HCT116 (cell line): ENCODE measurements at regions not wholly inside any gene's neighbourhood (a gene's known extent, or its start where the extent isn't known, plus 50 kb on each side); places are given as distances from the start of the nearest gene placed in this dataset.

ENCODE experiments used
- ATAC-seq: fragments of 200-7000 bp; cut with Tn5 transposase; 2 replicates; pipeline ENCODE4 v1.9.1; 2020; ENCODE audit warnings: mild to moderate bottlenecking, moderate library complexity
- BruUV-seq: library from RNA; stranded (reverse); fragments of 400-500 nt; replicated peaks from 2 replicates; lab custom pipeline; 2021; lab: Mats Ljungman, UMichigan
- CTCF ChIA-PET: fragments of 300-600 bp; sonication (Branson Sonifier 250); formaldehyde crosslinking; loops from one replicate; lab custom pipeline; 2021; ENCODE audit warnings: antibody characterized with exemption; lab: Charles Lee
- POLR2A ChIA-PET: fragments of 300-600, 350-600 bp; sonication (Branson Sonifier 250); formaldehyde crosslinking; loops from one replicate; lab custom pipeline; 2021; ENCODE audit warnings: antibody characterized with exemption; lab: Charles Lee
- RAD21 ChIA-PET, 2 experiments: fragments of 300-600 bp; sonication (Branson Sonifier 250); formaldehyde crosslinking; loops; one replicate each; lab custom pipeline; 2023; ENCODE audit warnings: low total read pairs in 2 of 2; ENCODE audit not compliant: uncharacterized antibody in 2 of 2, unreplicated experiment in 2 of 2, low non-redundant PET in 1 of 2; lab: Charles Lee
- DNase-seq: peaks from one replicate; pipeline ENCODE4 v3.0.0-alpha.2; 2010; ENCODE audit warnings: low read depth, low spot score
- H2AFZ ChIP-seq: fragments of 200-600 bp; shearing (Covaris generic), sonication (generic); 2 replicates; pipeline ENCODE4 v1.6.1; 2017; ENCODE audit warnings: low read depth, mixed run types, mixed read lengths, antibody characterized with exemption, low read length; ENCODE audit not compliant: poor library complexity, severe bottlenecking
- H3K27ac ChIP-seq: 2 replicates; pipeline ENCODE4 v1.5.1; 2012; ENCODE audit warnings: low read depth, low read length
- H3K27me3 ChIP-seq: fragments of 200-600 bp; sonication (generic); 2 replicates; pipeline ENCODE4 v1.6.1; 2016; ENCODE audit warnings: mixed run types, low read length, mixed read lengths; ENCODE audit not compliant: insufficient read depth
- H3K36me3 ChIP-seq, 2 experiments: fragments of 200-500 bp in 1 of 2; fragments of 200-600 bp in 1 of 2; sonication (Bioruptor generic) in 1 of 2; sonication (generic) in 1 of 2; 2 replicates each; pipeline versions ENCODE4 v1.5.1 to v1.6.1; 2014 to 2016; ENCODE audit warnings: low read length in 2 of 2, inconsistent platforms in 1 of 2, mixed read lengths in 1 of 2, mixed run types in 1 of 2; ENCODE audit not compliant: insufficient read depth in 2 of 2, control insufficient read depth in 1 of 2
- H3K4me1 ChIP-seq, 2 experiments: fragments of 200-600 bp in 1 of 2; sonication (generic) in 1 of 2; 2 replicates each; pipeline versions ENCODE4 v1.5.1 to v1.6.1; 2012 to 2017; ENCODE audit warnings: low read length in 2 of 2, inconsistent platforms in 1 of 2, mild to moderate bottlenecking in 1 of 2, mixed read lengths in 1 of 2, mixed run types in 1 of 2, moderate library complexity in 1 of 2; ENCODE audit not compliant: insufficient read depth in 2 of 2, control insufficient read depth in 1 of 2
- H3K4me2 ChIP-seq: fragments of 200-600 bp; sonication (generic); 2 replicates; pipeline ENCODE4 v1.6.1; 2017; ENCODE audit warnings: mixed run types, low read length, mixed read lengths
- H3K4me3 ChIP-seq, 2 experiments: fragments of 200-600 bp in 1 of 2; sonication (generic) in 1 of 2; replicated peaks in 1 of 2; 2 replicates each; pipeline ENCODE4 v1.5.1; 2011 to 2016; ENCODE audit warnings: low read length in 2 of 2, control low read depth in 1 of 2, low read depth in 1 of 2, mild to moderate bottlenecking in 1 of 2, mixed read lengths in 1 of 2, mixed run types in 1 of 2
- H3K79me2 ChIP-seq: fragments of 200-600 bp; sonication (generic); 2 replicates; pipeline ENCODE4 v1.6.1; 2017; ENCODE audit warnings: mild to moderate bottlenecking, mixed run types, low read length, moderate library complexity, mixed read lengths; ENCODE audit not compliant: insufficient read depth
- H3K9ac ChIP-seq: fragments of 200-600 bp; sonication (generic); 2 replicates; pipeline ENCODE4 v1.6.1; 2016; ENCODE audit warnings: low read length, mixed read lengths
- H3K9me2 ChIP-seq: fragments of 200-600 bp; sonication (generic), shearing (Covaris generic); 2 replicates; pipeline ENCODE4 v1.6.1; 2017; ENCODE audit warnings: mixed run types, mild to moderate bottlenecking, moderate library complexity; ENCODE audit not compliant: insufficient read depth
- H3K9me3 ChIP-seq, 2 experiments: fragments of 200-500 bp in 1 of 2; fragments of 200-600 bp in 1 of 2; sonication (Bioruptor generic) in 1 of 2; sonication (generic) in 1 of 2; 2 replicates each; pipeline ENCODE4 v1.6.1; 2014 to 2017; ENCODE audit warnings: low read length in 2 of 2, mixed read lengths in 2 of 2, inconsistent platforms in 1 of 2, low read depth in 1 of 2, mild to moderate bottlenecking in 1 of 2, mixed run types in 1 of 2, moderate library complexity in 1 of 2; ENCODE audit not compliant: control insufficient read depth in 1 of 2, insufficient read depth in 1 of 2
- H4K20me1 ChIP-seq: fragments of 200-600 bp; sonication (generic), shearing (Covaris generic); 2 replicates; pipeline ENCODE4 v1.6.1; 2017; ENCODE audit warnings: mixed run types, mild to moderate bottlenecking, moderate library complexity; ENCODE audit not compliant: insufficient read depth
- CBX3 ChIP-seq: IDR thresholded peaks from 2 replicates; pipeline ENCODE4 v1.6.1; 2012; ENCODE audit warnings: low read depth
- CEBPB ChIP-seq: IDR thresholded peaks from 2 replicates; pipeline ENCODE4 v1.6.1; 2012; ENCODE audit warnings: low read depth
- POLR2A ChIP-seq: IDR thresholded peaks from 2 replicates; pipeline ENCODE4 v1.7.0; 2011; ENCODE audit warnings: borderline replicate concordance; ENCODE audit not compliant: insufficient read depth, insufficient read length; ENCODE audit errors: extremely low read depth
- POLR2AphosphoS5 ChIP-seq: IDR thresholded peaks from 2 replicates; pipeline ENCODE4 v1.6.1; 2011; ENCODE audit warnings: mild to moderate bottlenecking, low read depth, low read length, moderate library complexity
- RAD21 ChIP-seq: IDR thresholded peaks from 2 replicates; pipeline ENCODE4 v1.6.1; 2012; ENCODE audit warnings: low read depth, mild to moderate bottlenecking
- SIN3A ChIP-seq: IDR thresholded peaks from 2 replicates; pipeline ENCODE4 v1.6.1; 2012; ENCODE audit warnings: low read depth
- SP1 ChIP-seq: IDR thresholded peaks from 2 replicates; pipeline ENCODE4 v1.6.1; 2012; ENCODE audit warnings: low read depth
- TCF7L2 ChIP-seq: IDR thresholded peaks from 2 replicates; pipeline ENCODE4 v1.7.0; 2011; ENCODE audit warnings: borderline replicate concordance, inconsistent platforms; ENCODE audit not compliant: insufficient read depth, insufficient read length; ENCODE audit errors: extremely low read depth
- YY1 ChIP-seq: IDR thresholded peaks from 2 replicates; pipeline ENCODE4 v1.6.1; 2011; ENCODE audit warnings: low read length, low read depth, moderate library complexity, mild to moderate bottlenecking; ENCODE audit not compliant: insufficient replicate concordance; ENCODE audit errors: extremely low read depth
- ZFX ChIP-seq: fragments of 450-650 bp; IDR thresholded peaks from 2 replicates; pipeline ENCODE4 v1.6.1; 2017
- intact Hi-C: fragments of 100-400 bp; cut with micrococcal nuclease; formaldehyde crosslinking; loops from 2 replicates; pipeline ENCODE4 v1.10.0; 2022
- TF ChIP-seq, protein P1 (sequence below), 3 experiments: fragments of 200-600 bp in 1 of 3; sonication (generic) in 1 of 3; IDR thresholded peaks in 2 of 3; conservative IDR thresholded peaks in 1 of 3; 2 replicates each; pipeline ENCODE4 v1.5.1; 2012 to 2017; ENCODE audit warnings: low read depth in 2 of 3, low read length in 2 of 3, antibody characterized with exemption in 1 of 3, borderline replicate concordance in 1 of 3, control low read depth in 1 of 3, mild to moderate bottlenecking in 1 of 3, mixed read lengths in 1 of 3, mixed run types in 1 of 3, moderate library complexity in 1 of 3; ENCODE audit not compliant: insufficient read depth in 1 of 3
- TF ChIP-seq, protein P2 (sequence below): IDR thresholded peaks from 2 replicates; pipeline ENCODE4 v1.6.1; 2012
- TF ChIP-seq, protein P3 (sequence below): IDR thresholded peaks from 2 replicates; pipeline ENCODE4 v1.6.1; 2012; ENCODE audit warnings: low read depth

DNA sequence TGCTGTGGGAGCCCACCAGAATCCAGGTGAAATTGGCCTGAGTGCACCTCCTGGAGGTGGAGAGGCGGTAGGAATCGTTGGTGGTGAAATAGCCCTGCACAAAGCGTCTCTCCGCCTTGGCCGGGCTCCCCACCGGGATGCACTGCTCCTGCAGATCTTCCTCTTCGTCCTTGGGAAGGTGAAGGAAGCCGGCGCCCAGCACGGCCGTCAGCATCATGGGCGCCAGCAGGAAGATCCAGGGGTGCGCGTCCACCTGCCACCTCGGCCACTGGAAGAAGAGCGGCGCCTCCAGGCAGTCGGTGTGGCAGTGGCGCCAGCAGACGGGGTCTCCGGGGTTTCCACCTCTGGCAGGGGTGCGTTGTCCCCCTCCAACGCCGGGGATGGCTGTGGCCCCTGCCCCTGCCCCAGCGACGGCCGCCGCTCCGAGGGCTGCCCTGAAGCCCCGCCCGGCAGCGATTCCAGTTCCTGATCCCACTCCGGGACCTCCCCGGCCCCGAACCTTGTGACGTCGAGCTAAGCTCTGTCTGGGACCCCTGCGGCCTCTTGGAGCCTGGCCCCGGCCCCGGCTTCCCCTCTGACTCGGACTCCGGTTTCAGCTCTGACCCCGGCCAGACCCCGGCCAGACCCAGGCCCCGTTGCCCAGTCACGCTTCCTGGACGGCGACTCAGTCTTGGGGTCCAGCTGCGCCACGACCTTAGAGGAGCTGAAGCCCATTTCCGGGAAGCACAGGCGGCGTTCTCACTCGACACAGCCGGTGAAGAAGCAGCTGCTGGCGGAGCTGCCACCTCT is 91.9 kb downstream of the CD164 start (continued):
- TF ChIP-seq, protein P1, sequence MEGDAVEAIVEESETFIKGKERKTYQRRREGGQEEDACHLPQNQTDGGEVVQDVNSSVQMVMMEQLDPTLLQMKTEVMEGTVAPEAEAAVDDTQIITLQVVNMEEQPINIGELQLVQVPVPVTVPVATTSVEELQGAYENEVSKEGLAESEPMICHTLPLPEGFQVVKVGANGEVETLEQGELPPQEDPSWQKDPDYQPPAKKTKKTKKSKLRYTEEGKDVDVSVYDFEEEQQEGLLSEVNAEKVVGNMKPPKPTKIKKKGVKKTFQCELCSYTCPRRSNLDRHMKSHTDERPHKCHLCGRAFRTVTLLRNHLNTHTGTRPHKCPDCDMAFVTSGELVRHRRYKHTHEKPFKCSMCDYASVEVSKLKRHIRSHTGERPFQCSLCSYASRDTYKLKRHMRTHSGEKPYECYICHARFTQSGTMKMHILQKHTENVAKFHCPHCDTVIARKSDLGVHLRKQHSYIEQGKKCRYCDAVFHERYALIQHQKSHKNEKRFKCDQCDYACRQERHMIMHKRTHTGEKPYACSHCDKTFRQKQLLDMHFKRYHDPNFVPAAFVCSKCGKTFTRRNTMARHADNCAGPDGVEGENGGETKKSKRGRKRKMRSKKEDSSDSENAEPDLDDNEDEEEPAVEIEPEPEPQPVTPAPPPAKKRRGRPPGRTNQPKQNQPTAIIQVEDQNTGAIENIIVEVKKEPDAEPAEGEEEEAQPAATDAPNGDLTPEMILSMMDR (IDR thresholded peaks at IDR 0.05 in 2 of 3, conservative IDR thresholded peaks at IDR 0.05 in 1 of 3; ENCODE audit: borderline replicate concordance in 1 of 3, insufficient read depth in 1 of 3, low read depth in 2 of 3, low read length in 2 of 3): no peak

DNA sequence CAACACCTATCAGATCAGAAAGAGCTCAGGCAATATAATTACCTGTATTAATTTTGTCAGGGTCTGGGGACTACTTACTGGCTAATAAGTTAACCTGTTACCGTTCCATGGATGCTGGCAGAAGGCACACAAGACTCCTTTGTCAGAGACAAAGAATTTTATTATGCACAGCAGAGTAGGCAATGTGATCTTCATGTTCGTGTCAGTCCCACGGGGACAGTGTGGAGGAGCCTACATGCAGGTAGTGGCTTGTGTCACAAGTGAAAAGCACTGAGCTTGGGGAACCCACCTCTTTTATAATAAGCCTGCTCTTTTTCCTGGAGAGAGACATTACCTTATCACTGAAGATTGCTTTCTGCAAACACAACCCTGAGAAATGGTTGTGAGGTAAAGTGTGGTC is 96.9 kb downstream of the CD164 start:
- no peaks in the 10 kb centered on the region for H3K4me1 ChIP-seq
- ChIA-PET RAD21 (no interaction called here), POLR2A (no interaction called here)
- H3K27ac ChIP-seq: no peak overlapping the region
- no peaks in the 10 kb centered on the region for H3K9me3 ChIP-seq
- no peak overlapping the region for H2AFZ ChIP-seq
- ATAC-seq (no peak), DNase-seq (no peak)
- no peaks in the 10 kb centered on the region for H3K79me2 ChIP-seq
- H3K9ac ChIP-seq: no peak overlapping the region
- H4K20me1 ChIP-seq: no peaks in the 10 kb centered on the region
- no peaks in the 10 kb centered on the region for H3K36me3 ChIP-seq
- no peaks in the 10 kb centered on the region; the same call in 1 of the 2 replicates for H3K27me3 ChIP-seq
- intact Hi-C loops: no loop called here
- H3K4me2 ChIP-seq: no peak overlapping the region
- H3K9me2 ChIP-seq: no peaks in the 10 kb centered on the region
- TF ChIP-seq SIN3A: no peak
- TF ChIP-seq POLR2AphosphoS5: no peak
- no peak for TF ChIP-seq YY1
- TF ChIP-seq POLR2A: no peak
- TF ChIP-seq RAD21: no peak
- no peak for TF ChIP-seq ZFX
- TF ChIP-seq, protein P2, sequence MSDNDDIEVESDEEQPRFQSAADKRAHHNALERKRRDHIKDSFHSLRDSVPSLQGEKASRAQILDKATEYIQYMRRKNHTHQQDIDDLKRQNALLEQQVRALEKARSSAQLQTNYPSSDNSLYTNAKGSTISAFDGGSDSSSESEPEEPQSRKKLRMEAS: no peak
- TF ChIP-seq, protein P3, sequence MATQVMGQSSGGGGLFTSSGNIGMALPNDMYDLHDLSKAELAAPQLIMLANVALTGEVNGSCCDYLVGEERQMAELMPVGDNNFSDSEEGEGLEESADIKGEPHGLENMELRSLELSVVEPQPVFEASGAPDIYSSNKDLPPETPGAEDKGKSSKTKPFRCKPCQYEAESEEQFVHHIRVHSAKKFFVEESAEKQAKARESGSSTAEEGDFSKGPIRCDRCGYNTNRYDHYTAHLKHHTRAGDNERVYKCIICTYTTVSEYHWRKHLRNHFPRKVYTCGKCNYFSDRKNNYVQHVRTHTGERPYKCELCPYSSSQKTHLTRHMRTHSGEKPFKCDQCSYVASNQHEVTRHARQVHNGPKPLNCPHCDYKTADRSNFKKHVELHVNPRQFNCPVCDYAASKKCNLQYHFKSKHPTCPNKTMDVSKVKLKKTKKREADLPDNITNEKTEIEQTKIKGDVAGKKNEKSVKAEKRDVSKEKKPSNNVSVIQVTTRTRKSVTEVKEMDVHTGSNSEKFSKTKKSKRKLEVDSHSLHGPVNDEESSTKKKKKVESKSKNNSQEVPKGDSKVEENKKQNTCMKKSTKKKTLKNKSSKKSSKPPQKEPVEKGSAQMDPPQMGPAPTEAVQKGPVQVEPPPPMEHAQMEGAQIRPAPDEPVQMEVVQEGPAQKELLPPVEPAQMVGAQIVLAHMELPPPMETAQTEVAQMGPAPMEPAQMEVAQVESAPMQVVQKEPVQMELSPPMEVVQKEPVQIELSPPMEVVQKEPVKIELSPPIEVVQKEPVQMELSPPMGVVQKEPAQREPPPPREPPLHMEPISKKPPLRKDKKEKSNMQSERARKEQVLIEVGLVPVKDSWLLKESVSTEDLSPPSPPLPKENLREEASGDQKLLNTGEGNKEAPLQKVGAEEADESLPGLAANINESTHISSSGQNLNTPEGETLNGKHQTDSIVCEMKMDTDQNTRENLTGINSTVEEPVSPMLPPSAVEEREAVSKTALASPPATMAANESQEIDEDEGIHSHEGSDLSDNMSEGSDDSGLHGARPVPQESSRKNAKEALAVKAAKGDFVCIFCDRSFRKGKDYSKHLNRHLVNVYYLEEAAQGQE: no peak
- no peak for TF ChIP-seq CEBPB
- no peak for TF ChIP-seq CBX3
- no peak for TF ChIP-seq SP1
- TF ChIP-seq TCF7L2: no peak
- TF ChIP-seq, all 23 proteins: peak for 0
- BruUV-seq: no TSS peak
- CTCF ChIA-PET: no interaction called here
- no peak overlapping the region for H3K4me3 ChIP-seq
